ENCODE measurements at regions not wholly inside any gene's neighbourhood (a gene's known extent, or its start where the extent isn't known, plus 50 kb on each side); places are given as distances from the start of the nearest gene placed in this dataset.

DNA sequence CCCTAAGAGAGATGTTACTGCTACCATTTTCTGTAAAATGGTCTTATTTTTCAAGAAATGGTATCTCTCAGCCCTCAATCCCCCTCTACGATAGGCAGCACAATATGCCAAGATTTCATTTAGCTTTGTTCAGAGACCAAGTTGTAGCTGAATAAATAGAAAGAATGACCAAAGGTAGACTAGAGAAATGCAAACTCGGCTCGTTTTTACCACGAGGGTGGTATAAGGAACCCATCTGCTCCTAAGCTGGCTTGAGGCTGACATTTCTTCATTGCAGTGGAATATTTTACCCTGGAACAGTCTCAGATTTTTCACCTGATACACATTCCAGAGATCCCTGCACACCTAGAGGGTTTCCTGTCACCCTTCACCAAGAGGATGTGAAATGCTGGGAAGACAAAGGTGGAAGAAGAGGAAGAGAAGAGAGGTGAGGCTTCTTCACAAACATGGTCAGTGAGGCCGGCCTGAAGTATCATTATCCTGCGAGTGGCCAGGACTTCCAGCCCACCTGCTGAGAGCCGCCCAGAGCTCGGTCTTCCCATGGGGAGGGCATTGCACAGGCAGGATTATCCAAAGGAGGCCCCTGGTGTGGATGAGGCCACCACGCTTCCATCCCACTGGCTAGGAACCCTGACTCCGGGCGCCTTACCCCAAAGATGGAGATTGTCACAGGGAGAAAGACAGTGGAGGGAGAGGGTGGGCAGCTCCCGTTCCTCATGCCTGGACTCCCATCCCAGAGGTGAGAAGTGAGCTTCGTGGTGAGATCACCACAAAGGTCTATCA is 57.1 kb upstream of the AFDN start:
- Histone ChIP-seq H3K4me3 (ENCODE audit: low read depth, low read length) (no peak overlapping the region), H3K9me3 (ENCODE audit: control insufficient read depth, insufficient read depth, low read length) (peaks cover 28% of the 10 kb centered on the region), H3K27me3 (ENCODE audit: control insufficient read depth, insufficient read depth, low read length) (no peaks in the 10 kb centered on the region), H3K27ac (ENCODE audit: low read depth, low read length) (no peak overlapping the region)
- DNase-seq (ENCODE audit: low read depth, low spot score): no peak
- ChIA-PET POLR2A (no interaction called here), CTCF (no interaction called here)
- TF ChIP-seq, protein P1, sequence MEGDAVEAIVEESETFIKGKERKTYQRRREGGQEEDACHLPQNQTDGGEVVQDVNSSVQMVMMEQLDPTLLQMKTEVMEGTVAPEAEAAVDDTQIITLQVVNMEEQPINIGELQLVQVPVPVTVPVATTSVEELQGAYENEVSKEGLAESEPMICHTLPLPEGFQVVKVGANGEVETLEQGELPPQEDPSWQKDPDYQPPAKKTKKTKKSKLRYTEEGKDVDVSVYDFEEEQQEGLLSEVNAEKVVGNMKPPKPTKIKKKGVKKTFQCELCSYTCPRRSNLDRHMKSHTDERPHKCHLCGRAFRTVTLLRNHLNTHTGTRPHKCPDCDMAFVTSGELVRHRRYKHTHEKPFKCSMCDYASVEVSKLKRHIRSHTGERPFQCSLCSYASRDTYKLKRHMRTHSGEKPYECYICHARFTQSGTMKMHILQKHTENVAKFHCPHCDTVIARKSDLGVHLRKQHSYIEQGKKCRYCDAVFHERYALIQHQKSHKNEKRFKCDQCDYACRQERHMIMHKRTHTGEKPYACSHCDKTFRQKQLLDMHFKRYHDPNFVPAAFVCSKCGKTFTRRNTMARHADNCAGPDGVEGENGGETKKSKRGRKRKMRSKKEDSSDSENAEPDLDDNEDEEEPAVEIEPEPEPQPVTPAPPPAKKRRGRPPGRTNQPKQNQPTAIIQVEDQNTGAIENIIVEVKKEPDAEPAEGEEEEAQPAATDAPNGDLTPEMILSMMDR (IDR thresholded peaks at IDR 0.05; ENCODE audit: low read depth, low read length): no peak

DNA sequence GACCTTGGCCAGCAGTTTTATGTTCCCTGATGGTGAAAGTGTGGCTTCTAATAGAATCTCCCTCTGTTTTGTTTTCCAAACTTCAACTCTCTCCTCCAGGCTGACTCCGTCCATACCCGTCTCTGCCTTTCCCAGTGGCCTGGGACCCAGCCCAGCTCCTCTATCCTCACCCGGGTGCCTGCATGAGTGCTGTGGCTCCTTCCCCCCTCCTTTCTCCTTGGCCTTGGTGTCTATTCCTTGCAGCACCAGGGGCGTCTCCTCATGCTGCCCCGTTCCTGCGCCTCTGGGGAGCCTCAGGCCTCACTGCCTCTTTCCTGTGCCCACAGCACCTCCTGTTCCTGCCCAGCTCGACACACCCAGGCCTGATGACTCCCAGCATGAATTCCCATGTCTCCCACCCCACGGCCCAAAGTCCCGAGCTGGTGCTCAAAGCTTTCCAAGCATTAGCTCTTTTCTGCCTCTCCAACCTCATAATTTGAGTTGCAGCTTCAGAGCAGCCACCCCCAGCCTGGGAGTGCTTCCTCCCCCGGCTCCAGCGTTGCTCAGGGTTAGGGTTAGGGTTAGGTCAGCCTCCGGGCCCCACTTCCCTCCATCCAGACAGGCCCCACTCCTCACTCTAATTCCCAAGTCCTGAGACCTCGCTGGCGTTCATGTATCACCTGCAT is 56.3 kb upstream of the AFDN start:
- POLR2A ChIA-PET: no interaction called here
- H3K9me3 ChIP-seq (ENCODE audit: control insufficient read depth, insufficient read depth, low read length): peaks cover 28% of the 10 kb centered on the region
- H3K27ac ChIP-seq (ENCODE audit: low read depth, low read length): no peak overlapping the region
- TF ChIP-seq, protein P1 (IDR thresholded peaks at IDR 0.05; ENCODE audit: low read depth, low read length): no peak
- DNase-seq (ENCODE audit: low read depth, low spot score): no peak
- no peaks in the 10 kb centered on the region for H3K27me3 ChIP-seq (ENCODE audit: control insufficient read depth, insufficient read depth, low read length)
- CTCF ChIA-PET: no interaction called here
- H3K4me3 ChIP-seq (ENCODE audit: low read depth, low read length): no peak overlapping the region

DNA sequence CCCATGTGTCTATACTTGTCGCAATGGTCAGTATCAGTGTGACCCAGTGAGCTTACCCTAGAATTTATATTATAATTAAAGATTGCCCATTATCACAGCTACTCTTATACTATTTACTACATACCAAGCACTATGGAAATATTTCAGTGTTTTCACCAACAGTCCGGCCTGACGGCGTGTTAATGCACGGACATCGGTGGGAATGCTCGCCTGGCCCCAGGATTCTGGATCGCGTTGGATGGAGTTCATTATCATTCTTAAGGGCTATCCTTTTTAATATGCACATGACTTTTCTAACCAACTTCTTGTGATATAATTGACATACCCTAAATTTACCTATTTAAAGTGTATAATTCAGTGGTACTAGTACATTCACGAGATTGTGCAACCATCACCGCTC is 51.8 kb upstream of the AFDN start:
- CTCF ChIA-PET: no interaction called here

DNA sequence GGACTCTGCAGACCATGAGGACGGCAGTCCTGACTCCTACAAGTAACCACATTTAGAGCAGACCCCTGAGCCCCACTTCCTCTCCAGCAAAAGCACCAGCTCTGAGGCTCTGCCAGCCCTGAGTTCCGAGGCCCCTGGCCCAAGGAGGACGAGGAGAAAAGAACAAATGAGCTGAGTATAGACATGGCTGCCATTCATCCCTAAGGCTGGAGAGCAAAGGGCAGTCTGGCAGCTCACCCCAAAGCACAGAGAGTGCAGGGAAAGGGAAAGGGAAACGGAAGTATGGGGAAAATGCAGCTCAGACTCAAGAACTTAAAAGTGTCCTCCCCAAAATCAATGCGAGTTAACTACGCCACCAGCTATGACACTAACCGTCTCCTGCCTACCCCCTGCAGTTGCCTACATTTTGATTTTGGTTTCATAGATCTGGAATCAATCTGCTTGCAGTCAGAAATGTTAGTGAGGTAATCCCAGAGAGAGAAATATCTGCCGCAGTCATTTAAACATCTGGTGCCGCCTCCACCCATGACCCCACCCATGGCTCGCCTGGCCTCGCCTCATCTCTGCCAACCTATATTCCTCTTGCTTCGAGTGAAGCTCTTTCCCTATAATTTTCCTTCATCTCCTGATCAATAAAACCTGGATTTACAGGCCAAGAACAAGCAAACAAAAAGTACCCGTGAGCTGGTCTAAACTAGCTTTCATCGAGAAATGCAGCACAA is 49.6 kb upstream of the AFDN start:
- CTCF ChIA-PET: no interaction called here
- Histone ChIP-seq H3K27me3 (ENCODE audit: control insufficient read depth, insufficient read depth, low read length) (no peaks in the 10 kb centered on the region), H3K27ac (ENCODE audit: low read depth, low read length) (no peak overlapping the region), H3K9me3 (ENCODE audit: control insufficient read depth, insufficient read depth, low read length) (no peaks in the 10 kb centered on the region; the same call in 1 of the 2 replicates), H3K4me3 (ENCODE audit: low read depth, low read length) (no peak overlapping the region)
- DNase-seq (ENCODE audit: low read depth, low spot score): no peak
- POLR2A ChIA-PET: no interaction called here
- TF ChIP-seq, protein P1 (IDR thresholded peaks at IDR 0.05; ENCODE audit: low read depth, low read length): no peak

More for the DNA sequence above, 51.8 kb upstream of the AFDN start:
- no peak overlapping the region for H3K27ac ChIP-seq (ENCODE audit: low read depth, low read length)
- no peak for DNase-seq (ENCODE audit: low read depth, low spot score)
- H3K9me3 ChIP-seq (ENCODE audit: control insufficient read depth, insufficient read depth, low read length): peaks cover 8% of the 10 kb centered on the region
- POLR2A ChIA-PET: no interaction called here
- TF ChIP-seq, protein P1 (IDR thresholded peaks at IDR 0.05; ENCODE audit: low read depth, low read length): no peak
- no peaks in the 10 kb centered on the region for H3K27me3 ChIP-seq (ENCODE audit: control insufficient read depth, insufficient read depth, low read length)
- no peak overlapping the region for H3K4me3 ChIP-seq (ENCODE audit: low read depth, low read length)
